GM21360 (cell line): ENCODE measurements at regions not wholly inside any gene's neighbourhood (a gene's known extent, or its start where the extent isn't known, plus 50 kb on each side); places are given as distances from the start of the nearest gene placed in this dataset.
"Not testable (repeated sequence)": the region's sequence is repeated elsewhere in the genome, so short reads cannot be mapped to it uniquely, and the experiment has no call there.

ENCODE experiments used
- ATAC-seq: cut with Tn5 transposase; IDR thresholded peaks from one replicate; pipeline ENCODE4 v1.9.1; 2021; ENCODE audit warnings: mild to moderate bottlenecking, moderate library complexity; ENCODE audit not compliant: unreplicated experiment

DNA sequence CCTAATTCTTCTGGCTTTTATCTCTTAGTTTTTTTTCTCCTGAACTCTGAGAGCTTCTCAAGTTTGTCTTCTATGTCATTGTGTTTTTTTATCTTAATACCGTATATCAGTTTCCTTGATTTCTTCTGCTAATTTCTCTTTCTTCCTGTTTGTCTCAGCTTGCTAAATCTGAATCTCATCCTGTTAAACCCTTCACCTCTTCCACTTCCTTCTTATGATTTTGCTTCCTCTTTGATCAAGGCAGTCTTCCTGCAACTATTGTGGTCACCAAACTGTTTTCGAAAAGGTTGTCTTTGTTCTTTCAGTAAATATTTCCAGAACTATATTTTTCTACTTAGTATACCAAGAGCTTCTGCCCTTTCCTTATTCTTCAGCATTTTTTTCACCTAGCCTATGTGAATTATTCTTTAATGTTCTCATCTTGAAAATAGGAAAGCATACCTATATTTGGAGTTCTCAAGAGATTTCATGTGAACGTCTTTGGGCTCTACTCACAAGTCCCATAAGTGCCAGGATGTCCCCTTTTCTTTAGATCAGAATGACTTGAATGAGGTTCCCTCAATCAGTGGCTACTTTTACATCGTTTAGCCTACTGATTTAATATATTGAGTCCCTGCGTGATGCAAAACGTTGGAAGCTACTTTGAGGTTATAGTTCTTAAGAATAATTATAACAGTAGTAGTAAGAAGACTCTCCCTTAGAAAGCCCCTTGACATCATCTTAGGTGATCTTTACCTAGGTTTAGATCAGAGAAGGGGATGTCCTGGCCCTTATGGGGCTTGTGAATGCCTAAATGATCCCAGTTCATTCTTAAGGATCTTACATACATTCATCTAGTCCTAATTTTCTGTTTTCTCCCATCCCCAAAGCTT, 415.4 kb upstream of the AUTS2 start:
- no peak for ATAC-seq

GRCh38 chr7:69184339-69184738, 413.9 kb upstream of the AUTS2 start:
- ATAC-seq = no peak

DNA sequence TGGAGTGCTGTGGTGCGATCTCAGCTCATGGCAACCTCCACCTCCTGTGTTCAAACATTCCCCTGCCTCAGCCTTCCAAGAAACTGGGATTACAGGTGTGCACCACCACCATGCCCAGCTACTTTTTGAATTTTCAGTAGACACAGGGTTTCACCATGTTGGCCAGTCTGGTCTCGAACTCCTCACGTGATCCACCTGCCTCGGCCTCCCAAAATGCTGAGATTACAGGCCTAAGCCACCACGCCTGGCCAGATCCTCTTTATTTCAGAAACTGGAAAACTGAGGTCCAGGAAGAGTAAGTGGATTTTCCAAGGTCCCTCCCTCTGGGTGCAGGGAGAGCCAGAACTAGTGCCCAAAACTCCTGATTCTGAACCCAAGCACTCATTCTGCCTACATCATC, 413.1 kb upstream of the AUTS2 start:
- ATAC-seq = no peak

DNA sequence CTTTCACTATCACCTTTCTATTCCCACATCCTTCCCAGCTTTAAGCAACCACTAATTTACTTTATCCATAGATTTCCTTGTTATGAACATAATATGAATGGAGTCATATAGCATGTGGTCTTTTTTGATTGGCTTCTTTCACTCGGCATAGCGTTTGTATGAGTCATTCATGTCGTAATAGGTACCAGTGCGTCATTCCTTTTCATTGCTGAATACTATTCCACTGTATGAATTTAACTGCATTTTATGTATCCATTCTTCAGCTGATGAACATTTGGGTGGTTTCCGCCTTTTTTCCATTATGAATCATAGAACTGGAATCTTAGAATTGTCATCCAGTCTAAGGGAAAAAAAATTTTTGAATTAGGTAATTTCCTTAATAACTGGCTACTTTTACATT, 411.3 kb upstream of the AUTS2 start:
- no peak for ATAC-seq

GRCh38 chr7:69187824-69188333, 410.4 kb upstream of the AUTS2 start:
- ATAC-seq = no peak

GRCh38 chr7:69189406-69189805, 408.9 kb upstream of the AUTS2 start:
- no peak for ATAC-seq

- no peak for ATAC-seq
Measured at GRCh38 chr7:69190025-69190424, 408.2 kb upstream of the AUTS2 start.

DNA sequence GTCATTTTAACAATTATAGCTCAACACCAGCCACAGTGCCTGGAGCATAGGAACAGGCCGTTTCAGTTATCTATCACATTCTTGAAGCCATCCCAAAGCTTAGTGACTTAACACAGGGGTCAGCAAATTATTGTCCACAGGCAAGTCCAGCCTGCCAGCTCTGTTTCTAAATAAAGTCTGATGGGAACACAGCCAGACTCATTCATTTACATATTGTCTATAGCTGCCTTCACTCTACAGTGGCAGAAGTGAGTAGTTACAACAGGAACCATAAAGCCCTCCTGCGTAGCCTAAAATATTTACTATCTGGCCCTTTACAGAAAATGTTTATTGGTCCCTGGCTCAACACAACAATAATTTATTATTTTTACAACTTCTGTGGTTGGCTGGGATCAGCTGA, 407.5 kb upstream of the AUTS2 start:
- no peak for ATAC-seq

DNA sequence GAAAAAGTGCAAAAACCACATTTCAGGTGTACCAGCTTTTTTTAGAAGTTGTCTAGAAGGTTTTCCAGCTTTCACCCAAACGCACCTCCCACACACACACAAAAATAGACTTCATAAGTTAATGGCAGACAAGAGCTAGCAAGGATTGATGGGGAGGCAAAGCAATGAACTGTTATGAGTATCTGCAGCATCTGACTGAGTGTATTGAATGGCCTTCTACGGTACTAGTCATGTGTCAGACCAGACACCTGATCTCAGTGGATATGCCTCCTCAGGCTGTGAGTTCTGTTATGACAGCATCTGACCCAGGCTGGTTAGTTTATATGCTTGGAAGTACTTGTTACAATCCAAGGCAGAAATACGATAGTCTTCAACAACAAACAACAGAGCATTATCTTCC, 406.1 kb upstream of the AUTS2 start:
- no peak for ATAC-seq

- ATAC-seq = no peak
Measured at GRCh38 chr7:69193061-69193460, 405.2 kb upstream of the AUTS2 start.

GRCh38 chr7:69196593-69196992, 401.7 kb upstream of the AUTS2 start:
- ATAC-seq = no peak

DNA sequence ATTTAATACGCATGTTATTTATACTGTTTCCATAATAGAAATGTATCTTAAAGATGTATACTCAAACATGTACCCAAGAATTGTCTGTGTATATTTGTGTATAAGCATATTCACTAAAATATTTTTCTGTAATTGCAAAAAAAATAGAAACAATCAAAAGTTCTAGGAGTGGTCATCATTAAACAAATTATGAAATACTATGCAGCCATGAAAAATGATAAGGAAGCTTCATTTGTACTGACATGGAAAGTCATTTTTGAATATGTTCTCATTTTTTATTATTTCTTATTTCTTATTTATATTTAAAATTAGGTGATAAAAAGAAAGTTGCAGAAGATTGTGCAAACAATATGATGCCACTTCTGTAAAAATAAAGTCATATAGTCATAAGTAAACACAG, 400.0 kb upstream of the AUTS2 start:
- no peak for ATAC-seq

DNA sequence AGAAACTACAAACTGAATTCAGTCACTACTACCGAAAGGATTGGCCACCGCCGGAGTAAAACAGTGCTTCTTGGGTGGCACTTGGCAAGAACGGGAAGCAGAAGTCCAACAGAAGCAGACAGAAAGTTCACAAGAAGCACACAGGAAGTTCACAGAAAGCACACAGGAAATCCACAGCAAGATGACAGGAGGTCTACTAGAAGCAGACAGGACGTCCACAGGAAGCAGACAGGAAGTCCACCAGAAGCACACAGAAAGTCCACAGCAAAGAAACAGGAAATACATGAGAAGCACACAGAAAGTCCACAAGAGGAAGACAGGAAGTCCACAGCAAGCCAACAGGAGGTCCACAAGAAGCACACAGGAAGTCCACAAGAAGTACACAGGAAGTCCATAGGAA, 399.2 kb upstream of the AUTS2 start:
- no peak for ATAC-seq

DNA sequence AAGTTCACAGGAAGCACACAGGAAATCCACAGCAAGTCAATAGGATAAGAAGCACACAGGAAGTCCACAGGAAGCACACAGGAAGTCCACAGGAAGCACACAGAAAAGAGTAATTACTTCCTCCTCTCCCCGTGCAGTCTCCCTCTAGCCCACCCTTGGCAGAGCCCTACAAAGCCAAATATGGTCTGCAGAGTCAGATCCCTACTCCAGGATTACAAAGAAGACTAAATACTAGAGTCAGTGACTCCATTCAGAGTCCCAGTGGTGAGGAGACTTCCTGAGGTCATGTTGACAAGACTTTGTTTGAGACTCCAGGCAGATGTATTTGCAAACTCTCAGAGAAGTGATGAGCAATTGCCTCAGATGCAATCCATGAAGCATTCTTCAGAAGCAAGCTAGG, 398.6 kb upstream of the AUTS2 start:
- no peak for ATAC-seq

- ATAC-seq = no peak
Measured at GRCh38 chr7:69203871-69204270, 394.4 kb upstream of the AUTS2 start.

DNA sequence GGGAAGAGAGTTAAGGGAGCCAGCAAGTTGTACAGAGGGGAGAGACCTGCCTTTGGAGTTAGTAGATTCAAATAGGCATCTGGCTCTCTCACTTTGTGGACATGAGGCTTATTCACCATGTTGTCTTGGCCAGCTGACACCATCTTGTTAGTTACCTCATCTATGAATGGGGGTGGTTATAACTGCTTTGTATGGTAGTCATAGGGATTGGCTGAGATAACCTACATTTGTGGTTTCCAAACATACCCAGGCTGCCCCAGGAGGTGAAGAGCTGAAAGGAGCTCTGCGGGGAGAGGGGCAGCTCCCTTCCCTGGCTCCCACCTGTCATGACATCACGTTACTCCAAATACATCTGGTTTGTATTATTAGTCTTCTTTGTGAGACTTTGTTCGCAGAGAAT, 393.3 kb upstream of the AUTS2 start:
- ATAC-seq = no peak

GRCh38 chr7:69205581-69205980, 392.7 kb upstream of the AUTS2 start:
- no peak for ATAC-seq

DNA sequence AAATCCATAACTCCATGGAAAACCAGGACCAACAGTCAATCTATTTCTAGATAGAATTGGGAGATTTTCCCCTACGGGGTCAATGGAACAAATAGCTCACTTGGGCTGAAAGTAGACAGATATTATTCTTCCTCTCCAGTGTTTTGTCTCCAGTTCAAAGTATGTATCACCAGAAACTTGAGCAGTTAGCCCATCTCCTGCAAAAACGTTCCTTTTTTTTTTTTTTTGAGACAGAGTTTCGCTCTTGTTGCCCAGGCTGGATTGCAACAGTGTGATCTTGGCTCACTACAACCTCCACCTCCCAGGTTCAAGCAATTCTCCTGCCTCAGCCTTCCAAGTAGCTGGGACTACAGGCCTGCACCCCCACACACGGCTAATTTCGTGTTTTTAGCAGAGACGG, 390.0 kb upstream of the AUTS2 start:
- ATAC-seq = no peak

- peak; percentile 99 for ATAC-seq
Measured at GRCh38 chr7:69208848-69209247, 389.4 kb upstream of the AUTS2 start.

GRCh38 chr7:69211336-69211735, 386.9 kb upstream of the AUTS2 start:
- ATAC-seq = no peak

DNA sequence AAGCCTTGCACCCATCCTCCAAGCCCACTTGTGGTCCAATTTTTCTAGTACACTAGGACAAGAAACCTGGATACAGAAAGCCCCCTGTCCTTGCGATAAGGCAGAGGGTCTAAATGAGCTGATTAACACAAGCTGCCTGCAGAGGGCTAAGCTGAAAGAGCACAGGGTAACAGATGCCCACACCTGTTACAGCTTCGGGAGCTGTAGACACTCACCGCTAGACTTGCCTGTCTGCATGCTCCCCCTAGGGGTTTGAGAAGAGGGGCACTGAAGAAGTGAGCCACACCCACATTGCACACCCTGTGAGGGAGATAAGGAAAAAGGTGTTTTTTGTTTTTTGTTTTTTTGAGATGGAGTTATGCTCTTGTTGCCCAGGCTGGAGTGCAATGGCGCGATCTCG, 386.5 kb upstream of the AUTS2 start:
- no peak for ATAC-seq

- no peak for ATAC-seq
Measured at GRCh38 chr7:69213878-69214277, 384.4 kb upstream of the AUTS2 start.

GRCh38 chr7:69215516-69215915, 382.8 kb upstream of the AUTS2 start:
- not testable (repeated sequence) for ATAC-seq
